HG03060 (cell line): ENCODE measurements at regions not wholly inside any gene's neighbourhood (a gene's known extent, or its start where the extent isn't known, plus 50 kb on each side); places are given as distances from the start of the nearest gene placed in this dataset.
"Not testable (repeated sequence)": the region's sequence is repeated elsewhere in the genome, so short reads cannot be mapped to it uniquely, and the experiment has no call there.

ENCODE experiments used
- ATAC-seq: cut with Tn5 transposase; IDR thresholded peaks from one replicate; pipeline ENCODE4 v1.9.1; 2021; ENCODE audit warnings: low read depth, moderate number of reproducible peaks; ENCODE audit not compliant: unreplicated experiment

- ATAC-seq: no peak
Measured at GRCh38 chr20:12555369-12555768, 453.4 kb upstream of the SPTLC3 start.

GRCh38 chr20:12555849-12556248 lies 452.9 kb upstream of the SPTLC3 start:
- not testable (repeated sequence) for ATAC-seq

- no peak for ATAC-seq
Measured at GRCh38 chr20:12557224-12557623, 451.5 kb upstream of the SPTLC3 start.

GRCh38 chr20:12564979-12565378 lies 443.8 kb upstream of the SPTLC3 start:
- ATAC-seq: no peak

- ATAC-seq: no peak
Measured at GRCh38 chr20:12566596-12566995, 442.2 kb upstream of the SPTLC3 start.

- ATAC-seq: no peak
Measured at GRCh38 chr20:12570371-12570770, 438.4 kb upstream of the SPTLC3 start.

- no peak for ATAC-seq
Measured at GRCh38 chr20:12573442-12573841, 435.3 kb upstream of the SPTLC3 start.

GRCh38 chr20:12575352-12576095 lies 433.2 kb upstream of the SPTLC3 start:
- ATAC-seq: no peak

GRCh38 chr20:12577213-12577612 lies 431.6 kb upstream of the SPTLC3 start:
- ATAC-seq: no peak

GRCh38 chr20:12581644-12582289 lies 427.0 kb upstream of the SPTLC3 start:
- no peak for ATAC-seq

- ATAC-seq: not testable (repeated sequence)
Measured at GRCh38 chr20:12582710-12583109, 426.1 kb upstream of the SPTLC3 start.

GRCh38 chr20:12591949-12592470 lies 416.8 kb upstream of the SPTLC3 start:
- no peak for ATAC-seq

- no peak for ATAC-seq
Measured at GRCh38 chr20:12592756-12593155, 416.0 kb upstream of the SPTLC3 start.

GRCh38 chr20:12593342-12593873 lies 415.4 kb upstream of the SPTLC3 start:
- no peak for ATAC-seq

- ATAC-seq: no peak
Measured at GRCh38 chr20:12594410-12595088, 414.2 kb upstream of the SPTLC3 start.

GRCh38 chr20:12595841-12596240 lies 412.9 kb upstream of the SPTLC3 start:
- ATAC-seq: no peak

- no peak for ATAC-seq
Measured at GRCh38 chr20:12596863-12597262, 411.9 kb upstream of the SPTLC3 start.

- no peak for ATAC-seq
Measured at GRCh38 chr20:12597551-12597950, 411.2 kb upstream of the SPTLC3 start.

GRCh38 chr20:12598894-12599293 lies 409.9 kb upstream of the SPTLC3 start:
- no peak for ATAC-seq

- no peak for ATAC-seq
Measured at GRCh38 chr20:12599494-12599893, 409.3 kb upstream of the SPTLC3 start.

- ATAC-seq: no peak
Measured at GRCh38 chr20:12605751-12606150, 403.0 kb upstream of the SPTLC3 start.
